CD14-positive monocyte (primary cell): ENCODE measurements at regions not wholly inside any gene's neighbourhood (a gene's known extent, or its start where the extent isn't known, plus 50 kb on each side); places are given as distances from the start of the nearest gene placed in this dataset.

Source experiments
- DNase-seq, 3 donors: peaks; one replicate each; pipeline ENCODE4 v3.0.0-alpha.2; 2011 to 2022
- H2AFZ ChIP-seq: 2 replicates; pipeline ENCODE4 v1.6.0; 2012; ENCODE audit warnings: mild to moderate bottlenecking, low read depth, low read length, inconsistent platforms; ENCODE audit not compliant: insufficient read depth, poor library complexity, severe bottlenecking
- H3K27ac ChIP-seq, 2 donors: 1 replicate in 1 of 2; 2 replicates in 1 of 2; pipeline ENCODE4 v1.5.1; 2012 to 2013; ENCODE audit warnings: low read length in 2 of 2, control low read depth in 1 of 2, inconsistent platforms in 1 of 2, low read depth in 1 of 2, mild to moderate bottlenecking in 1 of 2
- H3K27me3 ChIP-seq, 2 donors: one replicate each; pipeline versions ENCODE4 v1.6.0 to v1.6.1; 2011 to 2013; ENCODE audit warnings: low read length in 2 of 2; ENCODE audit not compliant: control insufficient read depth in 2 of 2, insufficient read depth in 2 of 2
- H3K36me3 ChIP-seq, 2 donors: replicated peaks in 1 of 2; 1 replicate in 1 of 2; 2 replicates in 1 of 2; pipeline versions ENCODE4 v1.5.1 to v1.6.1; 2012 to 2013; ENCODE audit warnings: low read length in 2 of 2, control low read depth in 1 of 2, inconsistent platforms in 1 of 2, mild to moderate bottlenecking in 1 of 2; ENCODE audit not compliant: insufficient read depth in 2 of 2, control insufficient read depth in 1 of 2
- H3K4me1 ChIP-seq, 2 donors: 1 replicate in 1 of 2; 2 replicates in 1 of 2; pipeline versions ENCODE4 v1.5.1 to v1.6.1; 2012 to 2013; ENCODE audit warnings: low read length in 2 of 2, control low read depth in 1 of 2, inconsistent platforms in 1 of 2, mild to moderate bottlenecking in 1 of 2, moderate library complexity in 1 of 2; ENCODE audit not compliant: insufficient read depth in 2 of 2, control insufficient read depth in 1 of 2
- H3K4me2 ChIP-seq: replicated peaks from 2 replicates; pipeline ENCODE3; 2012; ENCODE audit warnings: low read length, moderate library complexity, mild to moderate bottlenecking; ENCODE audit not compliant: poor library complexity, severe bottlenecking; ENCODE audit errors: extremely low read depth
- H3K4me3 ChIP-seq, 3 experiments: fragments of 200-600 bp in 1 of 3; sonication (generic) in 1 of 3; replicated peaks in 1 of 3; 1 replicate in 2 of 3; 2 replicates in 1 of 3; pipeline ENCODE4 v1.5.1; 2011 to 2013; ENCODE audit warnings: low read length in 3 of 3, mild to moderate bottlenecking in 3 of 3, control low read depth in 2 of 3, low read depth in 2 of 3, inconsistent platforms in 1 of 3, moderate library complexity in 1 of 3
- H3K79me2 ChIP-seq: 2 replicates; pipeline ENCODE4 v1.6.0; 2012; ENCODE audit warnings: mild to moderate bottlenecking, control low read depth, inconsistent platforms, low read length, moderate library complexity; ENCODE audit not compliant: insufficient read depth
- H3K9ac ChIP-seq: 2 replicates; pipeline ENCODE4 v1.6.0; 2017; ENCODE audit warnings: low read length, mild to moderate bottlenecking; ENCODE audit not compliant: insufficient read depth, poor library complexity, severe bottlenecking
- H3K9me3 ChIP-seq, 2 donors: replicated peaks in 1 of 2; 1 replicate in 1 of 2; 2 replicates in 1 of 2; pipeline versions ENCODE4 v1.5.1 to v1.6.1; 2012 to 2013; ENCODE audit warnings: low read length in 2 of 2, control low read depth in 1 of 2; ENCODE audit not compliant: control insufficient read depth in 1 of 2, insufficient read depth in 1 of 2
- H4K20me1 ChIP-seq: 2 replicates; pipeline ENCODE4 v1.6.0; 2012; ENCODE audit warnings: mild to moderate bottlenecking, low read length, control low read depth, moderate library complexity; ENCODE audit not compliant: insufficient read depth
- H3K27ac Mint-ChIP-seq, 7 donors: one replicate each; pipeline ENCODE4 v1.8.0; 2020; ENCODE audit warnings: mild to moderate bottlenecking in 7 of 7, mixed read lengths in 7 of 7, moderate library complexity in 6 of 7, inconsistent platforms in 2 of 7
- H3K27me3 Mint-ChIP-seq, 3 donors: one replicate each; pipeline ENCODE4 v1.8.0; 2021 to 2022; ENCODE audit warnings: low read depth in 3 of 3, mild to moderate bottlenecking in 3 of 3, mixed read lengths in 3 of 3, moderate library complexity in 3 of 3, inconsistent platforms in 1 of 3
- H3K36me3 Mint-ChIP-seq, 2 donors: one replicate each; pipeline ENCODE4 v1.8.0; 2020; ENCODE audit warnings: mixed read lengths in 2 of 2, inconsistent platforms in 1 of 2, mild to moderate bottlenecking in 1 of 2
- H3K4me1 Mint-ChIP-seq: one replicate; pipeline ENCODE4 v1.8.0; 2020; ENCODE audit warnings: mild to moderate bottlenecking, mixed read lengths
- H3K4me3 Mint-ChIP-seq, 2 donors: one replicate each; pipeline ENCODE4 v1.8.0; 2020; ENCODE audit warnings: mild to moderate bottlenecking in 2 of 2, mixed read lengths in 2 of 2, moderate library complexity in 1 of 2
- H3K9me3 Mint-ChIP-seq, 7 donors: one replicate each; pipeline ENCODE4 v1.8.0; 2020 to 2022; ENCODE audit warnings: mixed read lengths in 7 of 7, mild to moderate bottlenecking in 6 of 7, moderate library complexity in 6 of 7, inconsistent platforms in 2 of 7
- WGBS: methylation state at CpG from one replicate; pipeline ENCODE4 v1.1.5; 2013; ENCODE audit warnings: missing lambda C conversion rate; ENCODE audit not compliant: insufficient coverage; 5-methylcytosine and 5-hydroxymethylcytosine counted together
- intact Hi-C, 2 donors: fragments of 100-400 bp; cut with micrococcal nuclease; formaldehyde crosslinking; loops; one replicate each; pipeline versions ENCODE4 v1.15.0 to v1.15.1; 2023
- TF ChIP-seq, protein P1 (sequence below): fragments of 200-600 bp; IDR thresholded peaks from one replicate; pipeline ENCODE4 v1.8.0; 2022; ENCODE audit warnings: antibody characterized with exemption, mild to moderate bottlenecking

DNA sequence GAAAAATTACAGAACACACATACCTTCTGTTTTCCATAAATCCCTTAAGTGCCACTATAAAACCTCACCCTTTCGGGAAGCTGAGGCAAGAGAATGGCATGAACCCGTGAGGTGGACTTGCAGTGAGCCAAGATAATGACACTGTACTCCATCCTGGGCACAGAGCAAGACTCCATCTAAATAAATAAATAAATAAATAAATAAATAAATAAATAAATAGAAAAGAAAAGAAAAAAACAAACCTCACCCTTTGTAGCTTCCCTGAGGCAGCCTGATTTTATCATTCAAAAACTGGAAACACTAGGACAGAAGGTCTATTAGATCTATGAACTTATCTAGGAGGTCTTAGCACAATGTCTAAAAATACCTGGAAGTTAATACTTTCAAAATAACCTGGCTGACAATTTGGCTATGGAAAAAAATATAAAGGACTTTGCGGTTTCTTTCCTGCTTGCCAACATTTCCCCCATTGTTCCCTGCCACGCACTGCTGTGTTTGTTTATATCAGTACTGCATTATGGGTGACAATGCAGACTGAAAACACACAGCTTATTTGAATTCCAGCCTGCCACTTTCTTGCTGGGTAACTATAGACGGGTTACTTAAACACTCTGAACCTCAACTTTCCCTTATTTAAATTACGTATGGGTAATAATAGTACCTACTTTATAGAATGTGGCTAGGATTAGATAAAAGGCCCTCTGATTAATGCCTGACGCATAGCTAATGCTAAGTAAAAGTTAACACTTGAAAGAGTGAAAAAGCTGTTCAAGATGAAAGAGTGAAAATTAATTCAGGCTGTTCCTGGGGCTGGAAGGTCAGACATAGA, 313.0 kb downstream of the RDH14 start:
- peaks cover 0 to 5% (median 4%) of the 10 kb centered on the region in 7 donors for H3K9me3 Mint-ChIP-seq

DNA sequence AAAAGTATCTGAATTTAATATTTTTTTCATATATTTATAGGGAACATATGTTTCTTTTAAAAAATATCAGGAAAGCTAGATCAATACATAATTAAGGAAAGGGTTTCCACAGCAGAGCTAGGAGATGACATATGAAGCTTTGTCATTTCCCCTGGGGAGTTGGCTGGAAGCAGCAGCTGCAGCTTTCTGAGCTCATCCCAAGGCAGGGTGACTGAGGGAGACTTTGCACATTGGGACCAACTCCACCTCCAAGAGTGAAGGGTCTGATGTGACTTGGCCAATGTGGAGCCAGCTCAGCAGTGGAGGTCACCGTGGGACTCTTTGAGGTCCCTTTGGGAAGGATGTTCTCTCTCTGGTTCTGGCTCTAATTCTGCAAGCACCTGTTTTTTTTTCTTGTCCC, 315.1 kb downstream of the RDH14 start:
- no peak overlapping the region for H3K4me2 ChIP-seq
- Mint-ChIP-seq H3K4me1 (no peaks in the 10 kb centered on the region), H3K4me3 (no peak overlapping the region), H3K27ac (no peak overlapping the region), H3K9me3 (peaks cover 0 to 4% (median 2%) of the 10 kb centered on the region in 7 donors), H3K27me3 (peaks cover 0 to 1% (median 0%) of the 10 kb centered on the region in 3 donors), H3K36me3 (no peaks in the 10 kb centered on the region)
- WGBS, result 78% methylated on average over 1 of the region's 1 CpG
- intact Hi-C loops, result no loop called here
- no peaks in the 10 kb centered on the region for H3K4me1 ChIP-seq
- TF ChIP-seq, protein P1, sequence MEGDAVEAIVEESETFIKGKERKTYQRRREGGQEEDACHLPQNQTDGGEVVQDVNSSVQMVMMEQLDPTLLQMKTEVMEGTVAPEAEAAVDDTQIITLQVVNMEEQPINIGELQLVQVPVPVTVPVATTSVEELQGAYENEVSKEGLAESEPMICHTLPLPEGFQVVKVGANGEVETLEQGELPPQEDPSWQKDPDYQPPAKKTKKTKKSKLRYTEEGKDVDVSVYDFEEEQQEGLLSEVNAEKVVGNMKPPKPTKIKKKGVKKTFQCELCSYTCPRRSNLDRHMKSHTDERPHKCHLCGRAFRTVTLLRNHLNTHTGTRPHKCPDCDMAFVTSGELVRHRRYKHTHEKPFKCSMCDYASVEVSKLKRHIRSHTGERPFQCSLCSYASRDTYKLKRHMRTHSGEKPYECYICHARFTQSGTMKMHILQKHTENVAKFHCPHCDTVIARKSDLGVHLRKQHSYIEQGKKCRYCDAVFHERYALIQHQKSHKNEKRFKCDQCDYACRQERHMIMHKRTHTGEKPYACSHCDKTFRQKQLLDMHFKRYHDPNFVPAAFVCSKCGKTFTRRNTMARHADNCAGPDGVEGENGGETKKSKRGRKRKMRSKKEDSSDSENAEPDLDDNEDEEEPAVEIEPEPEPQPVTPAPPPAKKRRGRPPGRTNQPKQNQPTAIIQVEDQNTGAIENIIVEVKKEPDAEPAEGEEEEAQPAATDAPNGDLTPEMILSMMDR, result no peak
- no peaks in the 10 kb centered on the region for H3K36me3 ChIP-seq
- H3K9ac ChIP-seq, result no peak overlapping the region
- DNase-seq, result no peak
- H3K27ac ChIP-seq, result no peak overlapping the region
- H4K20me1 ChIP-seq, result no peaks in the 10 kb centered on the region
- H3K9me3 ChIP-seq, result no peaks in the 10 kb centered on the region
- H3K79me2 ChIP-seq, result no peaks in the 10 kb centered on the region
- no peak overlapping the region for H3K4me3 ChIP-seq
- H3K27me3 ChIP-seq, result no peaks in the 10 kb centered on the region
- H2AFZ ChIP-seq, result no peak overlapping the region

More for the DNA sequence above, 313.0 kb downstream of the RDH14 start:
- Histone ChIP-seq H3K27ac (no peak overlapping the region), H3K79me2 (no peaks in the 10 kb centered on the region), H3K27me3 (no peaks in the 10 kb centered on the region), H4K20me1 (no peaks in the 10 kb centered on the region), H3K9ac (no peak overlapping the region), H3K4me1 (no peaks in the 10 kb centered on the region), H3K36me3 (no peaks in the 10 kb centered on the region), H3K4me2 (no peak overlapping the region), H3K9me3 (peaks cover 0 to 3% of the 10 kb centered on the region in 2 donors), H3K4me3 (no peak overlapping the region), H2AFZ (no peak overlapping the region)
- no peak for DNase-seq
- no peak overlapping the region for H3K27ac Mint-ChIP-seq
- intact Hi-C loops, result no loop called here
- no peaks in the 10 kb centered on the region for H3K36me3 Mint-ChIP-seq
- WGBS, result 60% methylated on average over 1 of the region's 7 CpGs
- TF ChIP-seq, protein P1, result no peak
- H3K27me3 Mint-ChIP-seq, result peaks cover 0 to 1% (median 0%) of the 10 kb centered on the region in 3 donors
- H3K4me1 Mint-ChIP-seq, result no peaks in the 10 kb centered on the region
- H3K4me3 Mint-ChIP-seq, result no peak overlapping the region
